GM23338 (cell line): ENCODE measurements at regions not wholly inside any gene's neighbourhood (a gene's known extent, or its start where the extent isn't known, plus 50 kb on each side); places are given as distances from the start of the nearest gene placed in this dataset.
A peak's percentile ranks its signal among the peaks of the same experiment; 100 is the strongest.

Source experiments
- ATAC-seq: fragments of 200-7000 bp; cut with Tn5 transposase; 3 replicates; pipeline ENCODE4 v1.9.1; 2020
- DNase-seq: peaks from one replicate; pipeline ENCODE4 v3.0.0-alpha.2; 2015; ENCODE audit warnings: low spot score
- H2AFZ ChIP-seq: fragments of 200-600 bp; sonication (generic); 2 replicates; pipeline ENCODE4 v1.8.0; 2016; ENCODE audit warnings: antibody characterized with exemption, mild to moderate bottlenecking, moderate library complexity
- H3F3A ChIP-seq: fragments of 200-600 bp; sonication (generic); replicated peaks from 2 replicates; pipeline ENCODE4 v1.8.0; 2017; ENCODE audit warnings: antibody characterized with exemption, mixed run types, low read depth
- H3K27ac ChIP-seq: fragments of 200-600 bp; sonication (generic); 2 replicates; pipeline ENCODE4 v1.6.1; 2016; ENCODE audit warnings: low read depth
- H3K27me3 ChIP-seq: fragments of 200-600 bp; sonication (generic); 2 replicates; pipeline ENCODE4 v1.8.0; 2016; ENCODE audit warnings: mild to moderate bottlenecking, mixed run types, moderate library complexity; ENCODE audit not compliant: insufficient read depth
- H3K36me3 ChIP-seq: fragments of 200-600 bp; sonication (generic); 2 replicates; pipeline ENCODE4 v1.8.0; 2016; ENCODE audit warnings: mild to moderate bottlenecking; ENCODE audit not compliant: insufficient read depth
- H3K4me1 ChIP-seq: fragments of 200-600 bp; sonication (generic); 2 replicates; pipeline ENCODE4 v1.8.0; 2016; ENCODE audit warnings: mild to moderate bottlenecking, moderate library complexity; ENCODE audit not compliant: insufficient read depth
- H3K4me2 ChIP-seq: fragments of 200-600 bp; sonication (generic); 2 replicates; pipeline ENCODE4 v1.7.1; 2017; ENCODE audit warnings: mixed run types
- H3K4me3 ChIP-seq: fragments of 200-600 bp; sonication (generic); 2 replicates; pipeline ENCODE4 v1.6.1; 2016; ENCODE audit warnings: mixed run types
- H3K79me2 ChIP-seq: fragments of 200-600 bp; sonication (generic); replicated peaks from 2 replicates; pipeline ENCODE4 v1.8.0; 2017; ENCODE audit warnings: mild to moderate bottlenecking; ENCODE audit not compliant: insufficient read depth
- H3K9me2 ChIP-seq: fragments of 200-600 bp; sonication (generic); 2 replicates; pipeline ENCODE4 v1.8.0; 2017; ENCODE audit not compliant: insufficient read depth
- H4K20me1 ChIP-seq: fragments of 200-600 bp; sonication (generic); replicated peaks from 2 replicates; pipeline ENCODE4 v1.8.0; 2017; ENCODE audit warnings: mild to moderate bottlenecking; ENCODE audit not compliant: insufficient read depth
- H3K27ac Mint-ChIP-seq: 2 replicates; pipeline ENCODE4 v1.8.0; 2020; ENCODE audit warnings: inconsistent platforms, mild to moderate bottlenecking, moderate library complexity, mixed read lengths
- H3K27me3 Mint-ChIP-seq: 3 replicates; pipeline ENCODE4 v1.8.0; 2022; ENCODE audit warnings: low read depth, mild to moderate bottlenecking, moderate library complexity, mixed read lengths, inconsistent platforms; ENCODE audit not compliant: insufficient read depth, poor library complexity
- H3K36me3 Mint-ChIP-seq: 3 replicates; pipeline ENCODE4 v1.8.0; 2021; ENCODE audit warnings: low read depth, mild to moderate bottlenecking, inconsistent platforms, moderate library complexity, mixed read lengths
- H3K4me1 Mint-ChIP-seq: 3 replicates; pipeline ENCODE4 v1.8.0; 2020; ENCODE audit warnings: mild to moderate bottlenecking, inconsistent platforms, mixed read lengths
- H3K4me3 Mint-ChIP-seq: 3 replicates; pipeline ENCODE4 v1.8.0; 2021; ENCODE audit warnings: moderate library complexity, mild to moderate bottlenecking, inconsistent platforms, mixed read lengths
- H3K9me3 Mint-ChIP-seq: 3 replicates; pipeline ENCODE4 v1.8.0; 2020; ENCODE audit warnings: moderate library complexity, mild to moderate bottlenecking, inconsistent platforms, mixed read lengths
- CREB1 ChIP-seq: fragments of 250-450 bp; sonication (Bioruptor Pico); IDR thresholded peaks from 2 replicates; pipeline ENCODE4 v1.5.0; 2020; ENCODE audit warnings: low read depth, mild to moderate bottlenecking, moderate library complexity
- CTCF ChIP-seq, 2 experiments: fragments of 200-600 bp in 1 of 2; sonication (generic) in 1 of 2; conservative IDR thresholded peaks; 2 replicates each; pipeline versions ENCODE4 v1.5.1 to v1.6.1; 2016 to 2017; ENCODE audit warnings: antibody characterized with exemption in 2 of 2, low read depth in 2 of 2, mild to moderate bottlenecking in 2 of 2, moderate library complexity in 1 of 2
- EZH2 ChIP-seq: fragments of 200-600 bp; sonication (generic); IDR thresholded peaks from one replicate; pipeline ENCODE4 v1.8.0; 2017; ENCODE audit warnings: antibody characterized with exemption, mild to moderate bottlenecking, low read depth; ENCODE audit not compliant: unreplicated experiment
- EZH2phosphoT487 ChIP-seq: fragments of 200-600 bp; sonication (generic); IDR thresholded peaks from one replicate; pipeline ENCODE4 v1.8.1; 2018; ENCODE audit warnings: antibody characterized with exemption; ENCODE audit not compliant: unreplicated experiment
- JUNB ChIP-seq: IDR thresholded peaks from one replicate; pipeline ENCODE4 v1.6.1; 2016; ENCODE audit warnings: antibody characterized with exemption; ENCODE audit not compliant: unreplicated experiment
- NANOG ChIP-seq: IDR thresholded peaks from 2 replicates; pipeline ENCODE4 v1.6.1; 2016; ENCODE audit warnings: antibody characterized with exemption, borderline replicate concordance
- POLR2AphosphoS5 ChIP-seq: IDR thresholded peaks from 2 replicates; pipeline ENCODE4 v1.6.1; 2016; ENCODE audit warnings: antibody characterized with exemption, low read depth
- REST ChIP-seq: IDR thresholded peaks from one replicate; pipeline ENCODE4 v1.6.1; 2018; ENCODE audit warnings: antibody characterized with exemption; ENCODE audit not compliant: unreplicated experiment
- STAT1 ChIP-seq: IDR thresholded peaks from one replicate; pipeline ENCODE4 v1.6.1; 2016; ENCODE audit warnings: antibody characterized with exemption; ENCODE audit not compliant: unreplicated experiment
- ZNF114 ChIP-seq: fragments of 250-450 bp; sonication (Bioruptor Pico); IDR thresholded peaks from 2 replicates; pipeline ENCODE4 v1.5.0; 2020; ENCODE audit warnings: mild to moderate bottlenecking, moderate library complexity
- ZNF331 ChIP-seq: fragments of 250-450 bp; sonication (Bioruptor Pico); IDR thresholded peaks from 2 replicates; pipeline ENCODE4 v1.5.0; 2020; ENCODE audit warnings: low read depth, mild to moderate bottlenecking, moderate library complexity
- ZNF462 ChIP-seq: fragments of 250-450 bp; sonication (Bioruptor Pico); IDR thresholded peaks from 2 replicates; pipeline ENCODE4 v1.5.0; 2020; ENCODE audit warnings: mild to moderate bottlenecking, moderate library complexity
- TF ChIP-seq, protein P1 (sequence below): IDR thresholded peaks from 2 replicates; pipeline ENCODE4 v1.6.1; 2016; ENCODE audit warnings: antibody characterized with exemption

- TF ChIP-seq ZNF462 (CRISPR knock-in tag) (no peak), REST (no peak), STAT1 (no peak), CREB1 (no peak)
Measured at GRCh38 chr4:181685461-181685860, 557.7 kb upstream of the TENM3 start (continued).

- Histone ChIP-seq H3K4me2 (no peak overlapping the region), H3K27me3 (no peaks in the 10 kb centered on the region), H3K79me2 (no peaks in the 10 kb centered on the region), H4K20me1 (no peaks in the 10 kb centered on the region), H3K4me1 (peaks cover 21% of the 10 kb centered on the region), H3K4me3 (no peak overlapping the region), H2AFZ (peak overlapping the region; percentile 20; the same call in 1 of the 2 replicates), H3K9me2 (no peaks in the 10 kb centered on the region), H3K27ac (no peak overlapping the region), H3F3A (no peaks in the 10 kb centered on the region), H3K36me3 (no peaks in the 10 kb centered on the region)
- no peak for DNase-seq
- no peak overlapping the region for H3K4me3 Mint-ChIP-seq
- H3K36me3 Mint-ChIP-seq, result no peaks in the 10 kb centered on the region
- 0 out of 2 replicates have a peak overlapping the region, but pooled peaks have one; percentile 28 for H3K27ac Mint-ChIP-seq
- ATAC-seq, result no peak
- H3K9me3 Mint-ChIP-seq, result no peaks in the 10 kb centered on the region
- peaks cover 27% of the 10 kb centered on the region for H3K4me1 Mint-ChIP-seq
- no peaks in the 10 kb centered on the region for H3K27me3 Mint-ChIP-seq
- TF ChIP-seq EZH2, result no peak
- no peak for TF ChIP-seq ZNF114 (CRISPR knock-in tag)
- TF ChIP-seq EZH2phosphoT487, result no peak
- TF ChIP-seq NANOG, result no peak
- TF ChIP-seq CREB1, result no peak
- TF ChIP-seq STAT1, result no peak
- TF ChIP-seq, protein P1, sequence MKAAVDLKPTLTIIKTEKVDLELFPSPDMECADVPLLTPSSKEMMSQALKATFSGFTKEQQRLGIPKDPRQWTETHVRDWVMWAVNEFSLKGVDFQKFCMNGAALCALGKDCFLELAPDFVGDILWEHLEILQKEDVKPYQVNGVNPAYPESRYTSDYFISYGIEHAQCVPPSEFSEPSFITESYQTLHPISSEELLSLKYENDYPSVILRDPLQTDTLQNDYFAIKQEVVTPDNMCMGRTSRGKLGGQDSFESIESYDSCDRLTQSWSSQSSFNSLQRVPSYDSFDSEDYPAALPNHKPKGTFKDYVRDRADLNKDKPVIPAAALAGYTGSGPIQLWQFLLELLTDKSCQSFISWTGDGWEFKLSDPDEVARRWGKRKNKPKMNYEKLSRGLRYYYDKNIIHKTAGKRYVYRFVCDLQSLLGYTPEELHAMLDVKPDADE, result no peak
- TF ChIP-seq POLR2AphosphoS5, result no peak
- no peak for TF ChIP-seq ZNF331 (CRISPR knock-in tag)
- no peak for TF ChIP-seq JUNB
- TF ChIP-seq CTCF (conservative IDR thresholded peaks at IDR 0.05; ENCODE audit: low read depth in 2 of 2), result no peak
Measured at GRCh38 chr4:181685911-181686310, 557.3 kb upstream of the TENM3 start.
